ENCODE measurements at regions not wholly inside any gene's neighbourhood (a gene's known extent, or its start where the extent isn't known, plus 50 kb on each side); places are given as distances from the start of the nearest gene placed in this dataset.
A peak's percentile ranks its signal among the peaks of the same experiment; 100 is the strongest.

GRCh38 chr6:118761645-118762044, 110.3 kb upstream of the CEP85L start:
- DNase-seq (ENCODE audit: low read depth): no peak

GRCh38 chr6:118758946-118759345, 107.6 kb upstream of the CEP85L start:
- no peak for DNase-seq (ENCODE audit: low read depth)

DNA sequence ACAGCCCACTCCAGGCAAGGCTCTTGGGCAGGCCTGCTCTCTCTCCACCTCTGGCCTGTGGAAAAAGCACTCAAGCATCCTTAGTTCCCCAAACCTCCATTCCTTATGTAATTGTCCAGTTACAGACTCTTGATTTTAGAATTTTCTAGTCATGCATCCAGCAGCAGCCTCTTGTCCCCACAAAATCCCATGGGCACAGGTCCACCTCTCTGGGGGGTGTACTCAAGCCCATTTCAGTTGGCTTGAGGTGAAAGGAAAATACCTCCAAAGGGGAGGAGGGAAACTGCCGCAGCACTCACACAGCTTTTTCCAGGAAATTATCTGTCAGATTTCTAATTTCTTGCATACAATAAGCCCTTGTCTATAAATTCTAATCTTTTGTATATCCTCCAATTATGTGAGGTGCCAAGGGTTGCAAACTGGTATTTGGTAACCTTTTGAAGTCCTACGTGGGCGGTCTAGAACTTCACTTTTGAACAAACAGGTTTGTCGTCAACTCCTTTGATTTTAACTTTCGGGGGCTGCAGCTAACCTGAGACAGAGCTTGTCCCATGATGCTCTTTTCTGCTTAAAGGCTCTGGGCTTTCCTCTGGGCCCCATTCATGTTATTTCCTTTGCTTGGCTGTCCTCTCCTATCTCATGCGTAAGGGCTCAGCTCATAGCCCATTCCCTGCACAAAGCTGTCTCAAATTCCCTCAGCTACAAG, 104.7 kb upstream of the CEP85L start:
- DNase-seq (ENCODE audit: low read depth): no peak

DNA sequence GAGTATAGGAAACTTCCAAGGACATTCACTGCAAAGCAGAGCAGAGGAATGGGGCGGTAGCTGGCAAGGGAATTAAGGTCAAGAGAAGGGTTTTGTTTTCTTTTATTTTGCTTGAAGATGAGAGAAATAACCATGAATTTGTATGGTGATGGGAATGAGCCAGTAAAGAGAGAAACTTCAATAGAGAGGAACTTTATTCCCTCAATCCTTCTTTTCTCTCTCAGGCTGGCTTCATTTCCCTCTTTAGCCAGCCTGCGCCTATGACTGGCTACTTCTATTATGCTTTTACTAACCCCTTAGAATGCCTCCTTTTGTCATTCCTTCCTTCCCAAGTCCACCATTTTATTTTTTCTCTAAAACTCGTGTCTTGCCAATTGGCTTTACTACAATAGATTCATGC, 101.4 kb upstream of the CEP85L start:
- DNase-seq (ENCODE audit: low read depth): no peak

GRCh38 chr6:118751072-118751471, 99.7 kb upstream of the CEP85L start:
- DNase-seq (ENCODE audit: low read depth): no peak

DNA sequence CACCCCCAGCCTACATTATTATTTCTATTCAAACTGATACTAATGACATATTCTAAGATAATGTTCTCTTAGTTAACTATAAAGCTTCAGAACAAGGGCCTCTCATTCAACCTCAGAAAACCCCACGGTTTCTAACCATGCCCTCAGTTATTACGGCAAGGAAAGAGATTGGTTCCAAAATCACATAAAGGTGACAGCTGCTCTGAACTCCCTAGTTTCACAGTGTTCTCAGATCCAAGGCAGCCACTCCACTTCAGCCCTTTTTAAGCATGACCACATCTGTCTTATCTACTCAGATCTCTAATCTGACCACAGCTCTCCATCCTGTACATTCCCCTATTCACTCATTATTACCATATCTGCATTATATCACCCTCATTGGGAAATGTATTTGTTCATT, 98.8 kb upstream of the CEP85L start:
- DNase-seq (ENCODE audit: low read depth): peak; percentile 53

DNA sequence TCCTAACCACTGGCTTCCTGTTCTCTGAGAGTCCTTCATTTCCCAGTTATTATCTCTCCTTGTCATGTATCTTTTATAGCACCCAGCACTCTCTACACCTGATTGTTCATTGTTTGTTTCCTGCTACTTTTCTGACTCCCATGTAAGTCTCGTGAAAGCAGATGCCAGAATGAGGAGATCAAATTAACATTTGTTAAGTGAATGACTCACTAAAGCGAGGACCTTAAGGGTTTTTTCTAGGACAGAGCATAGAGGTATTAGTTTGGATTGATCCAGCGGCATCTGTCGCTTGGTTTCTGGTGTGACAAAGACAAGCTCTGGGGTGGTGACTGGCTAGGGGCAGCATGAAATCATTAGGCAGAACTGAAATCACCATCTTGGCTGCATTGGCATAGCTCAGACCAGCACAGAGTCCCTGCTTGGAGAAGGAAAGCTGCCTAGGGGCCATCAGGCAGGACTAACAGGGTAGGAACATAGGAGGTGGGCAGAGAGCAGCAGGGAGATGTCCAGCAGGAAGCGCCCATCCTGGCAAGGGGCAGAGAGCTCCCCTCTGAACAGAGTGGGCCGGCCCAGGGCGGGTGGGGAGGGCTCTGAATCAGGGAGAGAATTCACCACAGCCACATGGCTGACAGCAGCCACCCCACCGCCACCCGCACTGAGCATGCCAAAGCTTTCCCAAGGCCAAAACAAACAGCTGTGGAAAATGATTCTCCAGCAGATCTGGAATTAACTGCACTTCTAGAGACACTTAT, 97.1 kb upstream of the CEP85L start:
- peak; percentile 86 for DNase-seq (ENCODE audit: low read depth)

DNA sequence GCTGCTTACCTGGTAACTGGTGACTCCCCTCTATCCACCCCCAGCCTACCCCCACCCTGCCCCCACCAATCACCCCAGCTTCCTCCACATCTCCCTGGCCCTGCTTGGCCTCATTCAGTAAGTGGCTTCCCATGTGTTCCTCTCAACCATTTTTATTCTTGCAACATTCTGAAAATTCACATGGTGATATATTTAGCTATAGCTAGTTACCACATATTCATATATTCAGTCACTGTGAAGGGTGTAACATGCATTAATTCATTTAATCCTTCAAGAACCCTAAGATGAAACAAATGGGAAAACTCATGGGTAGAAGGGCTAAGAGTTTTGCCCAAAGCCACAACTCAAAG, 95.4 kb upstream of the CEP85L start:
- DNase-seq (ENCODE audit: low read depth): no peak

- no peak for DNase-seq (ENCODE audit: low read depth)
Observed at GRCh38 chr6:118746145-118746824, 94.9 kb upstream of the CEP85L start.

DNA sequence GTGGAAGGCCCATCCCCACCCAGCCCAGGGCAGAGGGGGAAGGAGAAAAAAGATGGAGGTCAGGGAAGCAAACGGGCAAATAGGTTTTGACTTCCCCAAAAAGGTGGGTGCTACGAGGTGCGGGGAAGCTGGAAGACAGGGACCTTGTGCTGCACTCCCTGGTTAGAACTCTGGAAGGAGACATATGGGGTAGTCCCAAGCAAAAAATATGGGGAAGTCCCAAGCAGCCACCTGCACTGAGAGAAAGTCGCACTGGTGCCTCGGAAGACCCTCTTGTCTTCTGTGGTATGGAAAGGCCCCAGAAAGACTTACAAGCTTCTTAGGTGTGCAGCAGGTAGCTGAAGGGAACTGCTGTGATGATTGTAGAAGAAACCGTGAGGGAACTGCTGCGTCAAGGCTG, 93.8 kb upstream of the CEP85L start:
- DNase-seq (ENCODE audit: low read depth): no peak

- DNase-seq (ENCODE audit: low read depth): peak; percentile 88
Observed at GRCh38 chr6:118744261-118744941, 93.0 kb upstream of the CEP85L start.

- peak; percentile 29 for DNase-seq (ENCODE audit: low read depth)
Observed at GRCh38 chr6:118743746-118744145, 92.4 kb upstream of the CEP85L start.

DNA sequence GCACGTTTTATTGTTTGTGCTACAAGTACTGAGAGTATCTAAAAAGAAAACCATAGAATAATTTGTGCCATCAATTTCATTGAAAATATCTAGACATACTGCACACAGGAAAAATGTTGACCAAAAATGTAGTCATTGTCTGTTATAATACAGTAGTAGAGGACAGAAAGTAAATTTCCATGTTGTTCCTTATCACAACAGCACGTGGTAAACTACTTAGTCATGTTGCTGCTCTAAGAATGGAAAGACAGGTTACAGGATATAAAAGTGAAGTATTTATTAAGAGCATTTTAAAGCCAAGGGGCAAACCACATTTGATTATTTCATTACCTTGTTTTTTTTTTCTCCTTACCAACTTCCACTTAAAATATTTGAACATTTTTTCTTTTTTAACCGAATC, 89.0 kb upstream of the CEP85L start:
- DNase-seq (ENCODE audit: low read depth): peak; percentile 15

GRCh38 chr6:118739696-118740353, 88.4 kb upstream of the CEP85L start:
- peak; percentile 33 for DNase-seq (ENCODE audit: low read depth)

DNA sequence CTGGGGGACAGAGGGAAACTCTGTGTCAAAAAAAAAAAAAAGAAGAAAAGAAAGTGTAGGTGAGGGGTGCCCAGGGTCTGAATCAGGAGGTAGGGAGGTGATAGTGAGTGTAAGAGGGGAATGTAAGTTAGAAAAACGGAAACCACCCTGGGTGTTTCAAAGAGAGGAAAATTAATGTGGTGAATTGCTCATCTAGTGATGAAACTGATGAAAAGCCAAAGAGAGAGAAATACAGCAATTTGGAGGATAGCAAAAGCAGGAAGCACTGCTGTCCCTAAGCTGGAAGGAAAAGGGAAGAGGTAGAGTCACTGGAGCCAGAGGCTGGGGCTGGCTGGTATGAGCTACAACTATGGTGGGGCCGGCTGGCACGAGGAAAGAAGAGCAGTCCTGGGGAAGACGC, 85.0 kb upstream of the CEP85L start:
- DNase-seq (ENCODE audit: low read depth): no peak

- peak; percentile 23 for DNase-seq (ENCODE audit: low read depth)
Observed at GRCh38 chr6:118735320-118735719, 83.9 kb upstream of the CEP85L start.

DNA sequence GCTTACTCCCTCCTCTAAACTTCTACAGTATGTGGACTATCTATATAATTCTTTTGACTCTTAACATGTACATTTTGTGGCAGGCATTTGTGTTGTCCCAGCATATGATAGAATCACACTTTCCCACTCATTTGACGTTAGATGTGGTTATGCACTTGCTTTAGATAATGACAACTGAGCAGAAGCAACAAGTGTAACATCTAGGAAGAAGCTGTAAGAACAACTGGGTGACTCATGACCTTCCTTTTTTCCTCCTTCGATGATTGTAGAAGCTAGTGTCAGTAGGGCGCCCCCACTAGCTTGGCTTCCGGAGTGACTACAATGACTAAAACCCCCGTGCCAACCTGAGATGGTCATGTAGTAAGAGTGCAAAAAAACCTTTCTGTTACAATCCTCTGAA, 74.6 kb upstream of the CEP85L start:
- no peak for DNase-seq (ENCODE audit: low read depth)

DNA sequence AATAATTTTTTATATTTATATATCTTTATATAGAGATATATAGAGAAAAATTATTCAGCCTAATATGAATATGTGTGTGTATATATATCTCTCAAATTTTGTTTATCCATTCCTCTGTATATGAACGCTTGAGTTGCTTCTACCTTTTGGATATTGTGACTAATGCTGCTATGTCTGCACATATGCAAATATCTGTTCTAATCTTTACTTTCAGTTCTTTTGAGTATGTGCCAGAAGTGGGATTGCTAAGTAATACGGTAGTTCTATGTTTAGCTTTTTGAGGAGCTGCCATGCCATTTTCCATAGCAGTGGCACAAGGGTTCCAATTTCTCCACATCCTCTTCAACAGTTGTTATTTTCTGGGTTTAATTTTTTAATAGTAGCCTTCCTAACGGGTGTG, 72.8 kb upstream of the CEP85L start:
- peak; percentile 30 for DNase-seq (ENCODE audit: low read depth)

DNA sequence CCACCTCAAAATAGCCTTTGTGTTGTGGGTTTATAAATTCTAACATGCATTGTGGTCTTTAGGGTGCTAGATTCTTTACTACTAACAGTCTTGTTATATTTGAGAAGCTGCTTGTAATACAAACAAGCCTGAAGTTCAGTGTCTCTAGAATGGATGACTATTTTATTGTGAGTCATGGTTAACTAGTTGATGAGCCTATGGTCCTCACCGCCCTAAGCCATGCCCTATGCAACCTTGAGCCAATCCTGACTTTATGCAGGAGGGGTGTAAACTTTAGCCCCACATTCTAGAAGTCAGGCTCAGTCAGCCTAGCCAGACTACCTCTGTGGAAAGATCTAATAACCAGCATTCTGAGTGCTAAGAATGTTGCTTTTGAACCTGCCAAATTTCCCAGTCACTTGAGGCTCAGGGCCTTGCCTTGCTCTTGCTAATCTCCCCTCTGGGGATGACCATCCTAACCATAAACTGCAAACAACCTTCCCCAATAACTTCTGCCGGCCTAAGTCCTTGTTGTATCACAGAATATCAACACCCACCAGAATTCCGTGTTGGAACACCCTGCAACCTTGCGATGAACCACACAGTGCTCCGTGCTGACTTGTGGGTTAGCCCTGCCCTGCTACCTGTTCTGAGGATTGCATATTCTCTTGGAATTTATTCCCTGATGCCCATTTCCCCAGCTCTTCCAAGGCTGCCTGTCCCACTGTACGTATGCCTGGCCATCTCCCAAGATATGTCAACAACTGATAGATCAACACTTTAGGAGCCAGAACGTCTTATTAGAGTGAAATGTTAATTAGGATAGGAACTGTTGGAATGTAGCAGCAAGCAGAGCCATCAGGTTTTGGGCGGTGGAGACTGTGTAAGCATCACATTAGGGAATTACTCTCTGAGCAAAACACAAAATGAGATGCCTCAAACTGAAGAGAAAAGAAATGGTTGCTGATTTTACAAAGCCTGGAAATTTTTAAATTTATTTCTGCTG, 71.7 kb upstream of the CEP85L start:
- peak; percentile 19 for DNase-seq (ENCODE audit: low read depth)

DNA sequence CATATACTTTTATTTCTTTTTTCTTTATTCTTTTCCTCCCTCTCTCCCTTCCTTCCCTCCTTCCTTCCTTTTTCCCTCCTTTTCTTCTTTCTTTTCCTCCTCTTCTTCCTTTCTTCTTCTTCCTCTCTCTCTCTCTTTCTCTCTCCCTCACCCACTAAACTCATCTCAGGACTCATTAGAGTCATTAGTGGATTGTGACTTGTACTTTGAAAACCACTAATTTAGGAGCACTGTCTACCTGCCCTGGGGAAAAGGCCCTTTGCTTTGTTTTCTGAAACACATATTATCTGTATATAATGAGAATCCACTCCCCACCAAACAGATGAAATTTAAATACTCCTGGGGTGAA, 68.7 kb upstream of the CEP85L start:
- no peak for DNase-seq (ENCODE audit: low read depth)

Measured in RPMI7951 (cell line).